Renal cortex interstitium (tissue), 11 donors: ENCODE measurements at regions not wholly inside any gene's neighbourhood (a gene's known extent, or its start where the extent isn't known, plus 50 kb on each side); places are given as distances from the start of the nearest gene placed in this dataset.
A peak's percentile ranks its signal among the peaks of the same experiment; 100 is the strongest.

ENCODE experiments used
- DNase-seq, 11 donors: peaks; one replicate each; pipeline ENCODE4 v3.0.0-alpha.2; 2013; ENCODE audit warnings: low read depth in 9 of 11, low spot score in 4 of 11; ENCODE audit errors: extremely low read depth in 1 of 11

- DNase-seq: no peak
Measured at GRCh38 chr15:48021336-48022086, 99.3 kb upstream of the SLC24A5 start.

GRCh38 chr15:48025118-48025517, 95.7 kb upstream of the SLC24A5 start:
- no peak for DNase-seq

- no peak for DNase-seq
Measured at GRCh38 chr15:48028712-48029111, 92.1 kb upstream of the SLC24A5 start.

- DNase-seq: no peak
Measured at GRCh38 chr15:48029642-48030041, 91.1 kb upstream of the SLC24A5 start.

- no peak for DNase-seq
Measured at GRCh38 chr15:48031466-48031865, 89.3 kb upstream of the SLC24A5 start.

- DNase-seq: no peak
Measured at GRCh38 chr15:48031973-48032372, 88.8 kb upstream of the SLC24A5 start.

GRCh38 chr15:48032911-48033310, 87.9 kb upstream of the SLC24A5 start:
- DNase-seq: no peak

- no peak for DNase-seq
Measured at GRCh38 chr15:48038221-48038620, 82.6 kb upstream of the SLC24A5 start.

- no peak for DNase-seq
Measured at GRCh38 chr15:48040166-48040817, 80.5 kb upstream of the SLC24A5 start.

- DNase-seq: no peak
Measured at GRCh38 chr15:48041454-48041853, 79.3 kb upstream of the SLC24A5 start.

- peak in 1 of 11 donors; percentile 22 for DNase-seq
Measured at GRCh38 chr15:48046813-48047438, 73.9 kb upstream of the SLC24A5 start.

GRCh38 chr15:48049736-48050135, 71.1 kb upstream of the SLC24A5 start:
- no peak for DNase-seq

- no peak for DNase-seq
Measured at GRCh38 chr15:48052946-48053345, 67.8 kb upstream of the SLC24A5 start.

- DNase-seq: no peak
Measured at GRCh38 chr15:48058371-48058770, 62.4 kb upstream of the SLC24A5 start.

- DNase-seq: no peak
Measured at GRCh38 chr15:48059791-48060190, 61.0 kb upstream of the SLC24A5 start.

- no peak for DNase-seq
Measured at GRCh38 chr15:48060396-48060795, 60.4 kb upstream of the SLC24A5 start.

GRCh38 chr15:48061605-48062004, 59.2 kb upstream of the SLC24A5 start:
- DNase-seq: no peak

- no peak for DNase-seq
Measured at GRCh38 chr15:48062148-48062872, 58.5 kb upstream of the SLC24A5 start.

GRCh38 chr15:48063411-48063985, 57.3 kb upstream of the SLC24A5 start:
- no peak for DNase-seq
